Stimulated activated effector memory CD8-positive, alpha-beta T cell treated with anti-CD3 and anti-CD28 coated beads, Interleukin-12 subunit alpha, Interleukin-12 subunit beta, amount 100 ng/mL, for 72 hours (primary cell): ENCODE measurements at regions not wholly inside any gene's neighbourhood (a gene's known extent, or its start where the extent isn't known, plus 50 kb on each side); places are given as distances from the start of the nearest gene placed in this dataset.

Experiments
- ATAC-seq: fragments of 150-1000 bp; cut with Tn5 transposase; 2 replicates; pipeline ENCODE4 v1.10.0; 2021
- DNase-seq, 2 donors: peaks; one replicate each; pipeline ENCODE4 v3.0.0; 2021 to 2022; ENCODE audit warnings: low spot score in 2 of 2
- H3K27ac Mint-ChIP-seq: one replicate; pipeline ENCODE4 v1.8.0; 2022; ENCODE audit warnings: mild to moderate bottlenecking, mixed read lengths
- H3K36me3 Mint-ChIP-seq: one replicate; pipeline ENCODE4 v1.8.0; 2022; ENCODE audit warnings: mild to moderate bottlenecking, mixed read lengths
- H3K4me1 Mint-ChIP-seq: one replicate; pipeline ENCODE4 v1.8.0; 2022; ENCODE audit warnings: mixed read lengths
- H3K4me3 Mint-ChIP-seq: one replicate; pipeline ENCODE4 v1.8.0; 2022; ENCODE audit warnings: mild to moderate bottlenecking, mixed read lengths
- H3K9me3 Mint-ChIP-seq: one replicate; pipeline ENCODE4 v1.8.0; 2022; ENCODE audit warnings: mixed read lengths

- ATAC-seq (no peak), DNase-seq (no peak)
- Mint-ChIP-seq H3K4me1 (no peaks in the 10 kb centered on the region), H3K27ac (no peak overlapping the region), H3K4me3 (no peak overlapping the region), H3K36me3 (no peaks in the 10 kb centered on the region), H3K9me3 (peaks cover 12% of the 10 kb centered on the region)
These were observed 1018.6 kb upstream of the EYS start for GRCh38 chr6:66725670-66726069.

- H3K9me3 Mint-ChIP-seq: peaks cover 6% of the 10 kb centered on the region
- H3K36me3 Mint-ChIP-seq: no peaks in the 10 kb centered on the region
- ATAC-seq: no peak
- no peak overlapping the region for H3K27ac Mint-ChIP-seq
- no peak for DNase-seq
- H3K4me3 Mint-ChIP-seq: no peak overlapping the region
- no peaks in the 10 kb centered on the region for H3K4me1 Mint-ChIP-seq
These were observed 1010.8 kb upstream of the EYS start for GRCh38 chr6:66717801-66718200.

GRCh38 chr6:66699385-66699784, 992.4 kb upstream of the EYS start:
- H3K4me3 Mint-ChIP-seq: no peak overlapping the region
- no peaks in the 10 kb centered on the region for H3K4me1 Mint-ChIP-seq
- DNase-seq (no peak), ATAC-seq (no peak)
- peaks cover 10% of the 10 kb centered on the region for H3K9me3 Mint-ChIP-seq
- H3K36me3 Mint-ChIP-seq: no peaks in the 10 kb centered on the region
- H3K27ac Mint-ChIP-seq: no peak overlapping the region

GRCh38 chr6:66689608-66690007, 982.6 kb upstream of the EYS start:
- Mint-ChIP-seq H3K9me3 (peaks cover 18% of the 10 kb centered on the region), H3K36me3 (no peaks in the 10 kb centered on the region), H3K4me3 (no peak overlapping the region), H3K4me1 (no peaks in the 10 kb centered on the region), H3K27ac (no peak overlapping the region)
- DNase-seq: no peak
- no peak for ATAC-seq

GRCh38 chr6:66687611-66688140, 980.6 kb upstream of the EYS start:
- DNase-seq (no peak), ATAC-seq (no peak)
- no peak overlapping the region for H3K27ac Mint-ChIP-seq
- no peak overlapping the region for H3K4me3 Mint-ChIP-seq
- no peaks in the 10 kb centered on the region for H3K36me3 Mint-ChIP-seq
- peaks cover 14% of the 10 kb centered on the region for H3K9me3 Mint-ChIP-seq
- H3K4me1 Mint-ChIP-seq: no peaks in the 10 kb centered on the region

- H3K27ac Mint-ChIP-seq: no peak overlapping the region
- DNase-seq (no peak), ATAC-seq (no peak)
- H3K9me3 Mint-ChIP-seq: peaks cover 6% of the 10 kb centered on the region
- no peaks in the 10 kb centered on the region for H3K36me3 Mint-ChIP-seq
- no peaks in the 10 kb centered on the region for H3K4me1 Mint-ChIP-seq
- H3K4me3 Mint-ChIP-seq: no peak overlapping the region
These were observed 968.9 kb upstream of the EYS start for GRCh38 chr6:66675906-66676305.

GRCh38 chr6:66664112-66664511, 957.1 kb upstream of the EYS start:
- Mint-ChIP-seq H3K27ac (no peak overlapping the region), H3K4me3 (no peak overlapping the region)
- ATAC-seq: no peak

GRCh38 chr6:66662721-66663507, 955.9 kb upstream of the EYS start:
- H3K36me3 Mint-ChIP-seq: no peaks in the 10 kb centered on the region
- no peaks in the 10 kb centered on the region for H3K4me1 Mint-ChIP-seq
- no peak overlapping the region for H3K27ac Mint-ChIP-seq
- no peak for DNase-seq
- no peak for ATAC-seq
- no peaks in the 10 kb centered on the region for H3K9me3 Mint-ChIP-seq
- no peak overlapping the region for H3K4me3 Mint-ChIP-seq

More at GRCh38 chr6:66664112-66664511, 957.1 kb upstream of the EYS start:
- no peaks in the 10 kb centered on the region for H3K9me3 Mint-ChIP-seq
- H3K4me1 Mint-ChIP-seq: no peaks in the 10 kb centered on the region
- no peak for DNase-seq
- no peaks in the 10 kb centered on the region for H3K36me3 Mint-ChIP-seq

- no peak overlapping the region for H3K27ac Mint-ChIP-seq
- no peaks in the 10 kb centered on the region for H3K36me3 Mint-ChIP-seq
- H3K9me3 Mint-ChIP-seq: no peaks in the 10 kb centered on the region
- H3K4me1 Mint-ChIP-seq: no peaks in the 10 kb centered on the region
- DNase-seq (no peak), ATAC-seq (no peak)
- no peak overlapping the region for H3K4me3 Mint-ChIP-seq
These were observed 955.2 kb upstream of the EYS start for GRCh38 chr6:66662196-66662595.

- peaks cover 8% of the 10 kb centered on the region for H3K9me3 Mint-ChIP-seq
- no peaks in the 10 kb centered on the region for H3K4me1 Mint-ChIP-seq
- H3K36me3 Mint-ChIP-seq: no peaks in the 10 kb centered on the region
- no peak overlapping the region for H3K4me3 Mint-ChIP-seq
- DNase-seq: no peak
- H3K27ac Mint-ChIP-seq: no peak overlapping the region
- ATAC-seq: no peak
These were observed 948.4 kb upstream of the EYS start for GRCh38 chr6:66655420-66655819.

- Mint-ChIP-seq H3K4me1 (no peaks in the 10 kb centered on the region), H3K9me3 (peaks cover 13% of the 10 kb centered on the region), H3K36me3 (no peaks in the 10 kb centered on the region), H3K27ac (no peak overlapping the region), H3K4me3 (no peak overlapping the region)
- DNase-seq: no peak
- no peak for ATAC-seq
These were observed 931.5 kb upstream of the EYS start for GRCh38 chr6:66638518-66638917.

GRCh38 chr6:66638099-66638498, 931.1 kb upstream of the EYS start:
- no peaks in the 10 kb centered on the region for H3K36me3 Mint-ChIP-seq
- no peak overlapping the region for H3K27ac Mint-ChIP-seq
- peaks cover 13% of the 10 kb centered on the region for H3K9me3 Mint-ChIP-seq
- no peaks in the 10 kb centered on the region for H3K4me1 Mint-ChIP-seq
- H3K4me3 Mint-ChIP-seq: no peak overlapping the region
- DNase-seq (no peak), ATAC-seq (no peak)

- H3K9me3 Mint-ChIP-seq: peaks cover 3% of the 10 kb centered on the region
- ATAC-seq: no peak
- H3K4me1 Mint-ChIP-seq: no peaks in the 10 kb centered on the region
- H3K4me3 Mint-ChIP-seq: no peak overlapping the region
- DNase-seq: no peak
- H3K36me3 Mint-ChIP-seq: no peaks in the 10 kb centered on the region
- H3K27ac Mint-ChIP-seq: no peak overlapping the region
These were observed 921.9 kb upstream of the EYS start for GRCh38 chr6:66628917-66629316.

GRCh38 chr6:66623050-66623449, 916.0 kb upstream of the EYS start:
- no peak overlapping the region for H3K4me3 Mint-ChIP-seq
- DNase-seq (no peak), ATAC-seq (no peak)
- H3K4me1 Mint-ChIP-seq: no peaks in the 10 kb centered on the region
- H3K9me3 Mint-ChIP-seq: peaks cover 6% of the 10 kb centered on the region
- no peaks in the 10 kb centered on the region for H3K36me3 Mint-ChIP-seq
- H3K27ac Mint-ChIP-seq: no peak overlapping the region

- no peaks in the 10 kb centered on the region for H3K36me3 Mint-ChIP-seq
- H3K4me1 Mint-ChIP-seq: no peaks in the 10 kb centered on the region
- DNase-seq: no peak
These were observed 898.9 kb upstream of the EYS start for GRCh38 chr6:66605971-66606370.

GRCh38 chr6:66605011-66605410, 898.0 kb upstream of the EYS start:
- H3K4me1 Mint-ChIP-seq: no peaks in the 10 kb centered on the region
- no peak for ATAC-seq
- no peak overlapping the region for H3K4me3 Mint-ChIP-seq
- H3K9me3 Mint-ChIP-seq: peaks cover 17% of the 10 kb centered on the region
- no peak for DNase-seq
- H3K27ac Mint-ChIP-seq: no peak overlapping the region
- no peaks in the 10 kb centered on the region for H3K36me3 Mint-ChIP-seq

More at GRCh38 chr6:66605971-66606370, 898.9 kb upstream of the EYS start:
- Mint-ChIP-seq H3K4me3 (no peak overlapping the region), H3K27ac (no peak overlapping the region), H3K9me3 (peaks cover 13% of the 10 kb centered on the region)
- no peak for ATAC-seq
